ENCODE measurements at regions not wholly inside any gene's neighbourhood (a gene's known extent, or its start where the extent isn't known, plus 50 kb on each side); places are given as distances from the start of the nearest gene placed in this dataset.
A peak's percentile ranks its signal among the peaks of the same experiment; 100 is the strongest.
"Not testable (repeated sequence)": the region's sequence is repeated elsewhere in the genome, so short reads cannot be mapped to it uniquely, and the experiment has no call there.

DNA sequence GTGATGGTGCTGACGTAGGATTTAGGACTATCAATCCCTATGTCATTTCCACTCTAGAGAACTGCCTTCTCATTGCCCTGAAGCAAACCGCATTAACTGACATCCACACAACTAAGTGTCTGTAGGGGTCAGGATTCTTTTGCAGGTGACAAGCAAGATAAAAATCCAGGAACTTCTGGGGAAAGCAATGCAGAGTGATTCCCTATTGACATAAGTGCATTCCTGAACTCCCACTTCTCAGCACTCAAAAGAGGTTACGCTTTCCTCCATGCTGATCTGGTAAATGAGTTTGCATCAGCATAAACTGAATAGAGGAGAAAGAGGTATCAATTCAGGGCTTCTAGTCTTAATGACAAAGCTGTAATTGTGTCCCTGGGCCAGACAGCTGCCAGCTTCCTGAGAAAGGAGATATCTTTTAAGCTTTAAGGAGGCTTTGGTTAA, 224.6 kb upstream of the ISX start:
- Histone ChIP-seq H3K4me3 (no peak overlapping the region), H3K27ac (replicated peaks in 1 of 4) (no peak overlapping the region), H3K4me1 (peaks cover 0 to 5% (median 0%) of the 10 kb centered on the region in 4 donors), H3K27me3 (no peaks in the 10 kb centered on the region), H3K9me3 (no peaks in the 10 kb centered on the region), H3K36me3 (no peaks in the 10 kb centered on the region)
- no peak for DNase-seq (ENCODE audit: extremely low spot score)
- 46% methylated on average over 3 of the region's 3 CpGs for WGBS
- TF ChIP-seq EP300 (IDR thresholded peaks at IDR 0.05) = no peak
- TF ChIP-seq, protein P1, sequence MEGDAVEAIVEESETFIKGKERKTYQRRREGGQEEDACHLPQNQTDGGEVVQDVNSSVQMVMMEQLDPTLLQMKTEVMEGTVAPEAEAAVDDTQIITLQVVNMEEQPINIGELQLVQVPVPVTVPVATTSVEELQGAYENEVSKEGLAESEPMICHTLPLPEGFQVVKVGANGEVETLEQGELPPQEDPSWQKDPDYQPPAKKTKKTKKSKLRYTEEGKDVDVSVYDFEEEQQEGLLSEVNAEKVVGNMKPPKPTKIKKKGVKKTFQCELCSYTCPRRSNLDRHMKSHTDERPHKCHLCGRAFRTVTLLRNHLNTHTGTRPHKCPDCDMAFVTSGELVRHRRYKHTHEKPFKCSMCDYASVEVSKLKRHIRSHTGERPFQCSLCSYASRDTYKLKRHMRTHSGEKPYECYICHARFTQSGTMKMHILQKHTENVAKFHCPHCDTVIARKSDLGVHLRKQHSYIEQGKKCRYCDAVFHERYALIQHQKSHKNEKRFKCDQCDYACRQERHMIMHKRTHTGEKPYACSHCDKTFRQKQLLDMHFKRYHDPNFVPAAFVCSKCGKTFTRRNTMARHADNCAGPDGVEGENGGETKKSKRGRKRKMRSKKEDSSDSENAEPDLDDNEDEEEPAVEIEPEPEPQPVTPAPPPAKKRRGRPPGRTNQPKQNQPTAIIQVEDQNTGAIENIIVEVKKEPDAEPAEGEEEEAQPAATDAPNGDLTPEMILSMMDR (IDR thresholded peaks at IDR 0.05) = no peak
- no peak for TF ChIP-seq POLR2A (IDR thresholded peaks at IDR 0.05; ENCODE audit: low read depth)
- no peak for TF ChIP-seq POLR2AphosphoS5 (IDR thresholded peaks at IDR 0.05)
- intact Hi-C loops (cut with DNase I) = no loop called here

- H3K9me3 ChIP-seq = no peaks in the 10 kb centered on the region
- H3K4me3 ChIP-seq = no peak overlapping the region
- no peak overlapping the region for H3K27ac ChIP-seq (replicated peaks in 1 of 4)
- peaks cover 0 to 5% (median 0%) of the 10 kb centered on the region in 4 donors for H3K4me1 ChIP-seq
- DNase-seq (ENCODE audit: extremely low spot score) = no peak
- intact Hi-C loops (cut with DNase I) = no loop called here
- no peaks in the 10 kb centered on the region for H3K27me3 ChIP-seq
- no peaks in the 10 kb centered on the region for H3K36me3 ChIP-seq
- WGBS = 62% methylated on average over 4 of the region's 4 CpGs
- TF ChIP-seq POLR2A (IDR thresholded peaks at IDR 0.05; ENCODE audit: low read depth) (no peak), EP300 (IDR thresholded peaks at IDR 0.05) (no peak), POLR2AphosphoS5 (IDR thresholded peaks at IDR 0.05) (no peak)
- TF ChIP-seq, protein P1 (IDR thresholded peaks at IDR 0.05) = no peak
These were observed 224.0 kb upstream of the ISX start for GRCh38 chr22:34841911-34842310.

GRCh38 chr22:34842630-34843029, 223.3 kb upstream of the ISX start:
- no peak overlapping the region for H3K27ac ChIP-seq (replicated peaks in 1 of 4)
- no peaks in the 10 kb centered on the region for H3K27me3 ChIP-seq
- intact Hi-C loops (cut with DNase I) = no loop called here
- H3K36me3 ChIP-seq = no peaks in the 10 kb centered on the region
- no peak overlapping the region for H3K4me3 ChIP-seq
- no peaks in the 10 kb centered on the region for H3K9me3 ChIP-seq
- WGBS = 80% methylated on average over 2 of the region's 2 CpGs
- DNase-seq (ENCODE audit: extremely low spot score) = no peak
- H3K4me1 ChIP-seq = peaks cover 0 to 5% (median 0%) of the 10 kb centered on the region in 4 donors
- TF ChIP-seq POLR2AphosphoS5 (IDR thresholded peaks at IDR 0.05) (no peak), POLR2A (IDR thresholded peaks at IDR 0.05; ENCODE audit: low read depth) (no peak), EP300 (IDR thresholded peaks at IDR 0.05) (no peak)
- TF ChIP-seq, protein P1 (IDR thresholded peaks at IDR 0.05) = no peak

DNA sequence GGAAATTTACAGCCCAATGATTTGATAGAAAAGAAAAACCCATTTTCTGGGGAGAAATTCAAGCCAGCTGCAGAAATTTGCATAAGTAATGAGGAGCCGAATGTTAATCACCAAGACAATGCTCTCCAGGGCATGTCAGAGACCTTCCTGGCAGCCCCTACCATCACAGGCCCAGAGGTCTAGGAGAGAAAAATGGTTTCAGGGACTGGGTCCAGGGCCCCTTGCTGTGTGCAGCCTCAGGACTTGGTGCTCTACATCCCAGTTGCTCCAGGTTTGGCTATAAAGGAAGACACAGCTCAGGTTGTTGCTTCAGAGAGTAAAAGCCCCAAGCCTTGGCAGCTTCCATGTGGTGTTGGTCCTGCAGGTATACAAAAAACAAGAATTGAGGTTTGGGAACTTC, 222.2 kb upstream of the ISX start:
- H3K9me3 ChIP-seq; H3K36me3 ChIP-seq; H3K27ac ChIP-seq (replicated peaks in 1 of 4); H3K27me3 ChIP-seq; intact Hi-C loops (cut with DNase I); DNase-seq (ENCODE audit: extremely low spot score); H3K4me3 ChIP-seq; H3K4me1 ChIP-seq: not testable (repeated sequence)
- 47% methylated on average over 1 of the region's 1 CpG for WGBS

DNA sequence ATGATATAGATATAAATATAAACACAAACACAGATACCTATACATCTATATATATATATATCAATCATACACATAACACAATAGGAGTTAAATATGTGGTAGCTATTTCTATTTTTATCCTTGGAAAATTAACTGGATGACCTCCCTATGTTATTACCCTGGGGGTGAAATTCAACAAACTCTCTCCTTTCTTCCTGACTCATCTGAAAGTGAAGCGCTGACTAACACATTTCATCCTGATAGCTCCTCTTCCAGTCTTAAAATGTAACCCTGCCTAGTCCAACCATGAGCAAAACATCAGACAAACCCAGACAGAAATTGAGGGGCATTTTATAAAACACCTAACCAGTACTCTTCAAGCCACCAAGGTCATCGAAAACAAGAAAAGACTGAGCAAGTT, 220.6 kb upstream of the ISX start:
- H3K27ac ChIP-seq (replicated peaks in 1 of 4) = no peak overlapping the region
- H3K9me3 ChIP-seq = no peaks in the 10 kb centered on the region
- H3K27me3 ChIP-seq = no peaks in the 10 kb centered on the region
- H3K36me3 ChIP-seq = no peaks in the 10 kb centered on the region
- TF ChIP-seq EP300 (IDR thresholded peaks at IDR 0.05) (no peak), POLR2A (IDR thresholded peaks at IDR 0.05; ENCODE audit: low read depth) (no peak), POLR2AphosphoS5 (IDR thresholded peaks at IDR 0.05) (no peak)
- TF ChIP-seq, protein P1 (IDR thresholded peaks at IDR 0.05) = no peak
- 91% methylated on average over 2 of the region's 2 CpGs for WGBS
- DNase-seq (ENCODE audit: extremely low spot score) = peak; percentile 2
- intact Hi-C loops (cut with DNase I) = no loop called here
- peaks cover 0 to 5% (median 0%) of the 10 kb centered on the region in 4 donors for H3K4me1 ChIP-seq
- H3K4me3 ChIP-seq = no peak overlapping the region
